ENCODE measurements at regions not wholly inside any gene's neighbourhood (a gene's known extent, or its start where the extent isn't known, plus 50 kb on each side); places are given as distances from the start of the nearest gene placed in this dataset.

GRCh38 chr15:69553686-69554085 lies 101.1 kb downstream of the RPLP1 start:
- Histone ChIP-seq H3K4me1 (peaks cover 0 to 39% (median 11%) of the 10 kb centered on the region in 4 donors), H3K27ac (no peak overlapping the region), H3K9me3 (peaks cover 0 to 13% (median 11%) of the 10 kb centered on the region in 3 donors), H3K27me3 (no peaks in the 10 kb centered on the region), H3K4me3 (no peak overlapping the region), H3K36me3 (no peaks in the 10 kb centered on the region)
- TF ChIP-seq CTCF (IDR thresholded peaks at IDR 0.05): no peak
- intact Hi-C loops (cut with DNase I; ENCODE audit: low total_unique reads): no loop called here
- no peak for DNase-seq

- Histone ChIP-seq H3K9me3 (peaks cover 0 to 13% (median 11%) of the 10 kb centered on the region in 3 donors), H3K4me1 (peaks cover 0 to 31% (median 10%) of the 10 kb centered on the region in 4 donors), H3K27me3 (no peaks in the 10 kb centered on the region), H3K4me3 (no peak overlapping the region), H3K27ac (no peak overlapping the region), H3K36me3 (no peaks in the 10 kb centered on the region)
- intact Hi-C loops (cut with DNase I; ENCODE audit: low total_unique reads): no loop called here
- no peak for DNase-seq
- TF ChIP-seq CTCF (IDR thresholded peaks at IDR 0.05): no peak
These were observed 101.8 kb downstream of the RPLP1 start for GRCh38 chr15:69554279-69554961.

- no peak for DNase-seq
- peaks cover 0 to 25% (median 7%) of the 10 kb centered on the region in 4 donors for H3K4me1 ChIP-seq
These were observed 102.5 kb downstream of the RPLP1 start for GRCh38 chr15:69555080-69555479.

GRCh38 chr15:69556344-69556743 lies 103.7 kb downstream of the RPLP1 start:
- no peak overlapping the region for H3K4me3 ChIP-seq
- H3K4me1 ChIP-seq: peaks cover 0 to 19% (median 7%) of the 10 kb centered on the region in 4 donors
- H3K36me3 ChIP-seq: no peaks in the 10 kb centered on the region
- intact Hi-C loops (cut with DNase I; ENCODE audit: low total_unique reads): no loop called here
- H3K9me3 ChIP-seq: peaks cover 0 to 13% (median 11%) of the 10 kb centered on the region in 3 donors
- no peak for TF ChIP-seq CTCF (IDR thresholded peaks at IDR 0.05)
- no peak overlapping the region for H3K27ac ChIP-seq
- no peak for DNase-seq
- no peaks in the 10 kb centered on the region for H3K27me3 ChIP-seq

More at GRCh38 chr15:69555080-69555479, 102.5 kb downstream of the RPLP1 start:
- intact Hi-C loops (cut with DNase I; ENCODE audit: low total_unique reads): no loop called here
- H3K9me3 ChIP-seq: peaks cover 0 to 13% (median 11%) of the 10 kb centered on the region in 3 donors
- H3K4me3 ChIP-seq: no peak overlapping the region
- H3K27ac ChIP-seq: no peak overlapping the region
- H3K27me3 ChIP-seq: no peaks in the 10 kb centered on the region
- no peak for TF ChIP-seq CTCF (IDR thresholded peaks at IDR 0.05)
- no peaks in the 10 kb centered on the region for H3K36me3 ChIP-seq

GRCh38 chr15:69557020-69557706 lies 104.5 kb downstream of the RPLP1 start:
- H3K4me1 ChIP-seq: peaks cover 0 to 19% (median 7%) of the 10 kb centered on the region in 4 donors
- peak in 1 of 2 donors; percentile 44 for DNase-seq
- TF ChIP-seq CTCF (IDR thresholded peaks at IDR 0.05): no peak

More at GRCh38 chr15:69557020-69557706, 104.5 kb downstream of the RPLP1 start:
- Histone ChIP-seq H3K27me3 (no peaks in the 10 kb centered on the region), H3K36me3 (no peaks in the 10 kb centered on the region), H3K4me3 (no peak overlapping the region), H3K27ac (peak overlapping the region; percentile 20 to 26), H3K9me3 (peaks cover 0 to 6% (median 4%) of the 10 kb centered on the region in 3 donors)
- intact Hi-C loops (cut with DNase I; ENCODE audit: low total_unique reads): no loop called here
